NCI-H524 treated with DMSO at 0.1 percent for 48 hours (cell line): ENCODE measurements at regions not wholly inside any gene's neighbourhood (a gene's known extent, or its start where the extent isn't known, plus 50 kb on each side); places are given as distances from the start of the nearest gene placed in this dataset.

Experiments
- DNase-seq: peaks from one replicate; lab custom pipeline; 2025; lab: John Stamatoyannopoulos, UW

GRCh38 chr1:227450489-227450888 lies 112.9 kb upstream of the ZNF678 start:
- no peak for DNase-seq

- no peak for DNase-seq
These were observed 113.5 kb upstream of the ZNF678 start for GRCh38 chr1:227449741-227450441.

GRCh38 chr1:227449051-227449450 lies 114.3 kb upstream of the ZNF678 start:
- no peak for DNase-seq

GRCh38 chr1:227447531-227447990 lies 115.8 kb upstream of the ZNF678 start:
- DNase-seq, result no peak

- DNase-seq, result no peak
These were observed 117.6 kb upstream of the ZNF678 start for GRCh38 chr1:227445746-227446145.

- no peak for DNase-seq
These were observed 118.2 kb upstream of the ZNF678 start for GRCh38 chr1:227445092-227445674.

GRCh38 chr1:227440182-227440581 lies 121.9 kb upstream of the CDC42BPA start:
- no peak for DNase-seq

- DNase-seq, result peak; percentile 44
These were observed 119.3 kb upstream of the CDC42BPA start for GRCh38 chr1:227437495-227438008.

GRCh38 chr1:227434808-227435444 lies 116.6 kb upstream of the CDC42BPA start:
- DNase-seq, result no peak

- no peak for DNase-seq
These were observed 115.5 kb upstream of the CDC42BPA start for GRCh38 chr1:227433663-227434341.

- DNase-seq, result no peak
These were observed 114.7 kb upstream of the CDC42BPA start for GRCh38 chr1:227432981-227433380.

GRCh38 chr1:227432181-227432535 lies 113.9 kb upstream of the CDC42BPA start:
- no peak for DNase-seq

- DNase-seq, result peak; percentile 60
These were observed 111.4 kb upstream of the CDC42BPA start for GRCh38 chr1:227429447-227430359.

GRCh38 chr1:227428803-227429202 lies 110.5 kb upstream of the CDC42BPA start:
- no peak for DNase-seq

- no peak for DNase-seq
These were observed 109.1 kb upstream of the CDC42BPA start for GRCh38 chr1:227427411-227427810.

- no peak for DNase-seq
These were observed 106.7 kb upstream of the CDC42BPA start for GRCh38 chr1:227424953-227425352.

GRCh38 chr1:227424159-227424680 lies 105.9 kb upstream of the CDC42BPA start:
- no peak for DNase-seq

- no peak for DNase-seq
These were observed 104.3 kb upstream of the CDC42BPA start for GRCh38 chr1:227422581-227422980.

GRCh38 chr1:227420147-227420546 lies 101.9 kb upstream of the CDC42BPA start:
- no peak for DNase-seq

GRCh38 chr1:227417756-227418480 lies 99.6 kb upstream of the CDC42BPA start:
- no peak for DNase-seq
